Endothelial cell of umbilical vein (primary cell): ENCODE measurements at regions not wholly inside any gene's neighbourhood (a gene's known extent, or its start where the extent isn't known, plus 50 kb on each side); places are given as distances from the start of the nearest gene placed in this dataset.

Experiments
- BruUV-seq: library from RNA; stranded (reverse); fragments of 400-500 nt; replicated peaks from 2 replicates; lab custom pipeline; 2021; lab: Mats Ljungman, UMichigan
- CTCF ChIA-PET: fragments of 300-600, 350-600 bp; sonication (Branson Sonifier 250); formaldehyde crosslinking; loops from one replicate; lab custom pipeline; 2021; ENCODE audit warnings: antibody characterized with exemption, inconsistent platforms; lab: Charles Lee
- POLR2A ChIA-PET: fragments of 300-600, 350-600 bp; sonication (Branson Sonifier 250); formaldehyde crosslinking; loops from one replicate; lab custom pipeline; 2021; ENCODE audit warnings: antibody characterized with exemption, inconsistent platforms; lab: Charles Lee
- DNase-seq: peaks from one replicate; pipeline ENCODE4 v3.0.0-alpha.2; 2011; ENCODE audit warnings: low read depth, low spot score
- FAIRE-seq: peaks from 2 replicates; lab custom pipeline; 2011; peaks lifted over from hg19 to GRCh38; lab: Jason Lieb, UNC
- H2AFZ ChIP-seq: 2 replicates; pipeline ENCODE4 v1.6.0; 2012; ENCODE audit warnings: low read depth, low read length, control low read depth, inconsistent platforms
- H3K27ac ChIP-seq: 2 replicates; pipeline ENCODE4 v1.5.1; 2011; ENCODE audit warnings: low read depth, mild to moderate bottlenecking, control low read depth, low read length, moderate library complexity; ENCODE audit not compliant: insufficient read depth
- H3K27me3 ChIP-seq, 2 experiments: 2 replicates each; pipeline versions ENCODE4 v1.6.0 to v1.6.1; 2011; ENCODE audit warnings: low read length in 2 of 2, mixed read lengths in 1 of 2; ENCODE audit not compliant: control insufficient read depth in 2 of 2, insufficient read depth in 2 of 2
- H3K36me3 ChIP-seq, 2 experiments: 2 replicates in 1 of 2; 3 replicates in 1 of 2; pipeline ENCODE4 v1.5.1; 2011; ENCODE audit warnings: low read length in 2 of 2, mild to moderate bottlenecking in 1 of 2, moderate library complexity in 1 of 2; ENCODE audit not compliant: control insufficient read depth in 2 of 2, insufficient read depth in 2 of 2; ENCODE audit errors: extremely low read depth in 1 of 2
- H3K4me1 ChIP-seq: 3 replicates; pipeline ENCODE4 v1.5.1; 2011; ENCODE audit warnings: mild to moderate bottlenecking, low read length; ENCODE audit not compliant: control insufficient read depth, insufficient read depth; ENCODE audit errors: extremely low read depth
- H3K4me2 ChIP-seq: 2 replicates; pipeline ENCODE4 v1.6.1; 2011; ENCODE audit warnings: low read length, control low read depth, mixed read lengths; ENCODE audit not compliant: insufficient read depth
- H3K4me3 ChIP-seq, 3 experiments: fragments of 200-600 bp in 1 of 3; sonication (generic), shearing (Covaris generic) in 1 of 3; replicated peaks in 1 of 3; 2 replicates each; pipeline ENCODE4 v1.5.1; 2011 to 2016; ENCODE audit warnings: control low read depth in 3 of 3, low read length in 3 of 3, mild to moderate bottlenecking in 2 of 3, inconsistent platforms in 1 of 3, low read depth in 1 of 3, moderate library complexity in 1 of 3; ENCODE audit not compliant: insufficient read depth in 1 of 3
- H3K79me2 ChIP-seq: 2 replicates; pipeline ENCODE4 v1.6.0; 2012; ENCODE audit warnings: low read length, inconsistent platforms; ENCODE audit not compliant: control insufficient read depth, insufficient read depth
- H3K9ac ChIP-seq: replicated peaks from 2 replicates; pipeline ENCODE3; 2011; ENCODE audit warnings: low read length, control low read depth; ENCODE audit not compliant: insufficient read depth; ENCODE audit errors: extremely low read depth
- H3K9me1 ChIP-seq: replicated peaks from 3 replicates; pipeline ENCODE4 v1.6.0; 2011; ENCODE audit warnings: mild to moderate bottlenecking, low read length; ENCODE audit not compliant: control insufficient read depth, insufficient read depth; ENCODE audit errors: extremely low read depth
- H3K9me3 ChIP-seq: replicated peaks from 2 replicates; pipeline ENCODE4 v1.5.1; 2012; ENCODE audit warnings: low read length, inconsistent platforms; ENCODE audit not compliant: control insufficient read depth, insufficient read depth
- H4K20me1 ChIP-seq: replicated peaks from 2 replicates; pipeline ENCODE3; 2011; ENCODE audit warnings: mild to moderate bottlenecking, low read length; ENCODE audit not compliant: control insufficient read depth, insufficient read depth; ENCODE audit errors: extremely low read depth
- EZH2 ChIP-seq: IDR thresholded peaks from 2 replicates; pipeline ENCODE4 v1.6.1; 2012; ENCODE audit warnings: borderline replicate concordance, low read depth, mild to moderate bottlenecking, moderate library complexity, low read length, inconsistent platforms; ENCODE audit not compliant: severe bottlenecking
- FOS ChIP-seq: IDR thresholded peaks from 2 replicates; pipeline ENCODE4 v1.6.1; 2011; ENCODE audit warnings: mild to moderate bottlenecking, low read length, moderate library complexity, borderline replicate concordance; ENCODE audit not compliant: insufficient read depth
- GATA2 ChIP-seq: IDR thresholded peaks from 2 replicates; pipeline ENCODE4 v1.7.0; 2011; ENCODE audit warnings: low read depth, mild to moderate bottlenecking, moderate library complexity, mixed read lengths, low read length; ENCODE audit not compliant: insufficient read length, insufficient read depth
- JUN ChIP-seq: IDR thresholded peaks from 2 replicates; pipeline ENCODE4 v1.6.1; 2011; ENCODE audit warnings: borderline replicate concordance, low read depth; ENCODE audit not compliant: insufficient read length, insufficient read depth
- MYC ChIP-seq: IDR thresholded peaks from one replicate; pipeline ENCODE4 v1.6.1; 2011; ENCODE audit warnings: mild to moderate bottlenecking, low read depth, low read length
- POLR2A ChIP-seq: IDR thresholded peaks from 2 replicates; pipeline ENCODE4 v1.6.1; 2012; ENCODE audit warnings: low read depth, mild to moderate bottlenecking, control low read depth, low read length
- POLR2AphosphoS5 ChIP-seq: IDR thresholded peaks from 2 replicates; pipeline ENCODE4 v1.6.1; 2012; ENCODE audit warnings: low read depth, mild to moderate bottlenecking, control low read depth, low read length, moderate library complexity; ENCODE audit not compliant: insufficient read depth
- dilution Hi-C: fragments of 300-500 bp; cut with MboI; formaldehyde crosslinking; loops from one replicate; pipeline ENCODE4 v1.15.0; 2019; ENCODE audit warnings: low sequenced_read_pairs; ENCODE audit not compliant: extremely low pct_ligation_motif_present
- intact Hi-C: fragments of 100-400 bp; cut with micrococcal nuclease; formaldehyde crosslinking; loops from one replicate; pipeline ENCODE4 v1.10.0; 2022
- TF ChIP-seq, protein P1 (sequence below), 2 donors: IDR thresholded peaks; 1 replicate in 1 of 2; 2 replicates in 1 of 2; pipeline ENCODE4 v1.5.1; 2011; ENCODE audit warnings: low read length in 2 of 2, mild to moderate bottlenecking in 2 of 2, moderate library complexity in 2 of 2, control low read depth in 1 of 2, inconsistent platforms in 1 of 2, low read depth in 1 of 2; ENCODE audit not compliant: insufficient read depth in 1 of 2; ENCODE audit errors: extremely low read depth in 1 of 2
- TF ChIP-seq, protein P2 (sequence below): IDR thresholded peaks from 2 replicates; pipeline ENCODE4 v1.6.1; 2011; ENCODE audit not compliant: insufficient read depth, insufficient read length

DNA sequence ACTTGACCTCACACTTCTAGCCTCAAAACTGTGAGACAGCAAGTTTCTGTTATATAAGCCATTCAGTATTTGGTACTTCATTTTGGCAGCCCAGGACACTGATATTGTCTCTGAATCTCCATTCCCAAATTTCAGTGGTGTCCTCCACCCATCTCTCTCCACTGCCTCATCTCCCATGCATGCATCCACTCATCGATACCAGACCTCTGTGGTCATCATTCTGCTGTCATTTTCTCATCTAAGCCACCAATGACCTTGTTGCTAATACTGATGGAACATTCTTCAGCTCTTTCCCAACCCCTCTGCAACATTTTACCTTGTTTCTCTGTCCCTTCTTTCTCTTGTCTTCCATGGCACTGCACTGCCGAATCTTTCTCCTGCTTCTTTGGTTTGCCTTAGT lies 221.8 kb downstream of the SNX18 start:
- no peak for TF ChIP-seq FOS
- TF ChIP-seq, protein P1, sequence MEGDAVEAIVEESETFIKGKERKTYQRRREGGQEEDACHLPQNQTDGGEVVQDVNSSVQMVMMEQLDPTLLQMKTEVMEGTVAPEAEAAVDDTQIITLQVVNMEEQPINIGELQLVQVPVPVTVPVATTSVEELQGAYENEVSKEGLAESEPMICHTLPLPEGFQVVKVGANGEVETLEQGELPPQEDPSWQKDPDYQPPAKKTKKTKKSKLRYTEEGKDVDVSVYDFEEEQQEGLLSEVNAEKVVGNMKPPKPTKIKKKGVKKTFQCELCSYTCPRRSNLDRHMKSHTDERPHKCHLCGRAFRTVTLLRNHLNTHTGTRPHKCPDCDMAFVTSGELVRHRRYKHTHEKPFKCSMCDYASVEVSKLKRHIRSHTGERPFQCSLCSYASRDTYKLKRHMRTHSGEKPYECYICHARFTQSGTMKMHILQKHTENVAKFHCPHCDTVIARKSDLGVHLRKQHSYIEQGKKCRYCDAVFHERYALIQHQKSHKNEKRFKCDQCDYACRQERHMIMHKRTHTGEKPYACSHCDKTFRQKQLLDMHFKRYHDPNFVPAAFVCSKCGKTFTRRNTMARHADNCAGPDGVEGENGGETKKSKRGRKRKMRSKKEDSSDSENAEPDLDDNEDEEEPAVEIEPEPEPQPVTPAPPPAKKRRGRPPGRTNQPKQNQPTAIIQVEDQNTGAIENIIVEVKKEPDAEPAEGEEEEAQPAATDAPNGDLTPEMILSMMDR (IDR thresholded peaks at IDR 0.05; ENCODE audit: extremely low read depth in 1 of 2, insufficient read depth in 1 of 2, low read depth in 1 of 2, low read length in 2 of 2) = no peak
- TF ChIP-seq, protein P2, sequence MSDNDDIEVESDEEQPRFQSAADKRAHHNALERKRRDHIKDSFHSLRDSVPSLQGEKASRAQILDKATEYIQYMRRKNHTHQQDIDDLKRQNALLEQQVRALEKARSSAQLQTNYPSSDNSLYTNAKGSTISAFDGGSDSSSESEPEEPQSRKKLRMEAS = no peak
- no peak for TF ChIP-seq POLR2A
- no peak for TF ChIP-seq MYC
- no peak for TF ChIP-seq POLR2AphosphoS5
- TF ChIP-seq JUN = no peak
- TF ChIP-seq GATA2 = no peak
- no peak for TF ChIP-seq EZH2
- Histone ChIP-seq H3K4me3 (no peak overlapping the region), H3K9me3 (no peaks in the 10 kb centered on the region), H3K4me1 (peaks cover 22% of the 10 kb centered on the region), H4K20me1 (no peaks in the 10 kb centered on the region), H3K36me3 (no peaks in the 10 kb centered on the region), H3K79me2 (no peaks in the 10 kb centered on the region), H3K9ac (no peak overlapping the region), H3K9me1 (no peaks in the 10 kb centered on the region), H3K4me2 (no peak overlapping the region), H3K27me3 (no peaks in the 10 kb centered on the region), H2AFZ (no peak overlapping the region), H3K27ac (no peak overlapping the region)
- POLR2A ChIA-PET = no interaction called here
- intact Hi-C loops = no loop called here
- no TSS peak for BruUV-seq
- DNase-seq (no peak), FAIRE-seq (no peak)
- dilution Hi-C loops = no loop called here
- CTCF ChIA-PET = interaction anchor here (1.6 kb wide), 1 partner anchor 215 kb away, joined by 4 read pairs; no protein-coding TSS in a partner anchor
